HG02571 (cell line): ENCODE measurements at regions not wholly inside any gene's neighbourhood (a gene's known extent, or its start where the extent isn't known, plus 50 kb on each side); places are given as distances from the start of the nearest gene placed in this dataset.
"Not testable (repeated sequence)": the region's sequence is repeated elsewhere in the genome, so short reads cannot be mapped to it uniquely, and the experiment has no call there.

Experiments
- ATAC-seq: cut with Tn5 transposase; IDR thresholded peaks from one replicate; pipeline ENCODE4 v1.9.1; 2021; ENCODE audit warnings: mild to moderate bottlenecking, moderate library complexity; ENCODE audit not compliant: unreplicated experiment

DNA sequence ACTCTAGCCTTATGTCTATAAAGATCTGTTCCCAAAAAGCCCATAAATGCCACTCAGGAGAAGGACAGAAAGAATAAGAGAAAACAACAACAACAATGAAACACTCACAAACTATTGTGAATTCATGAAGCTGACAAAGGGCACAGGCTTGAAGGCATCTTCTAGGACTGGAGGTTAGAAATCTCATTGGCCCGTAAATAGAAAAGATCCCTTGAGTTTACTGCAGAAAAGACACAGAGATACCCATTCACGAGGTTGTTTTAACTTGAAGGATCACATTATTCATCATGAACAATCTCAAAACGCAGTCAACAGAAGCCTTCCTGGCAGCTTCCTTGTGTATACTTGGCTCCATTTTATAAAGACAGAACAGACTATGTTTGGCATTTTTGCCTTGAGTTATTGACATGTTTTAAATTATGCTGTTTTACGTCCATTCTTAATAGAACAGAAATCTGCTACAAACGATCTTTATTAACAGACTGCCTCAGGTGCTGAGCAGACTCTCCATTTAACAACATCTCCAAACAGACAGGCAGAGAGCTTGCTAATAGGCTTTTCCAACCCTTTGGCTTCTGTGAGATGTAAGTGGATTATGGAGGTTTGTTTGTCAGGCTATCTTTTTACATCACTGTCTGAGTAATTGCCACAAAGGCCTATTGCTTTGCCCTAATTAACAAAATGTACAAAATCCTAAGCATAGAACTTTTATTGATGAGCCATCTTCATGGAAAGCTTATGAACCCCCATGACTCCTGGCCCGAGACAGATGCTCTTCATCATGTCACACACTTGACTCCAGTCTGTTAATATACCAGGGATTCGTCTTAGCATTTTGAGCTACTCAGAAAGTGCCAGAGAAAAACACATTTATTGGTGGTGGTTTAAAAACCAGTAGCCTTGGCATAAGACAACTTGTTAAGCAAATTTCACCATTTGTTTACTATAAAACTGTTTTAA is 735.3 kb upstream of the ZNF608 start:
- no peak for ATAC-seq

DNA sequence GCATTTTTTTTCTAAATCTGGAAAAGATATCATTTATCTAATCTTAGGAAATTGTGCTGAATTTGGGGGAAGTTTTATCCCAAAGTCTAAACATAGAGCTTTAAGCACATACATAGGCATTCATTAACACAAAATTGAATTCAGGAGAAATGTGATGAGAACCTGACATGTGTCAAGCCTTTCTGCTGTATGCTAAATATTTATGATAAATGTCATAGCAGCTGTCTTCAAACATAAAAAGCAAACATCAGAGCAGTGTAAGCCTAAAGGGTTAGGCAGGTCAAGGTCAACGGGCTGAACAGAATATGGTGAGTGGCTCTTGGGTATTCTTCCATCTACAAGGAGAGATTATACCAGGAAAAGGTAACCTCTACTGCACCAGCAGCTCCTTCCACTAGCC is 737.2 kb upstream of the ZNF608 start:
- ATAC-seq, result no peak

DNA sequence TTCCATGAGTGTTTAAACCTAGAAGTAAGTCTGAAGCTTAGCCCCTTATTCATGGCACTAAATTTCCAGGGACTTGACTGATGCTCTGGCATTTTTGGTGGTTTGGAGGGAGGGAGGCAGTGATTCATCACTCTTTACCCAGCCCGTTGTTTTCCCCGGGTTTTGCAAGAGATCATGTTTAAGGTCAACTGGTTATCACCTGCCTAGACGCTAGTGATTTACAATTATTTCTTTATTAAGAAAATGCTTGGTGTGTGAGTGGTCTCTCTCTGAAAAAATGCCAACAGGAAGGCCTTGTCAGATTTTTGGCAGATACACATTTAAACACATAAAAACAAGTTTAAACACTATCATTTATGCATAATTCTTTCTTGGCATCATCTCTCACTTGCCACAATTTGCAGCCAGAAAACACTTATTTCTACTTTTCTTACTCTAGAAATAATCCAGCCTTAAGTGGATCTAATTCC is 737.9 kb upstream of the ZNF608 start:
- no peak for ATAC-seq

DNA sequence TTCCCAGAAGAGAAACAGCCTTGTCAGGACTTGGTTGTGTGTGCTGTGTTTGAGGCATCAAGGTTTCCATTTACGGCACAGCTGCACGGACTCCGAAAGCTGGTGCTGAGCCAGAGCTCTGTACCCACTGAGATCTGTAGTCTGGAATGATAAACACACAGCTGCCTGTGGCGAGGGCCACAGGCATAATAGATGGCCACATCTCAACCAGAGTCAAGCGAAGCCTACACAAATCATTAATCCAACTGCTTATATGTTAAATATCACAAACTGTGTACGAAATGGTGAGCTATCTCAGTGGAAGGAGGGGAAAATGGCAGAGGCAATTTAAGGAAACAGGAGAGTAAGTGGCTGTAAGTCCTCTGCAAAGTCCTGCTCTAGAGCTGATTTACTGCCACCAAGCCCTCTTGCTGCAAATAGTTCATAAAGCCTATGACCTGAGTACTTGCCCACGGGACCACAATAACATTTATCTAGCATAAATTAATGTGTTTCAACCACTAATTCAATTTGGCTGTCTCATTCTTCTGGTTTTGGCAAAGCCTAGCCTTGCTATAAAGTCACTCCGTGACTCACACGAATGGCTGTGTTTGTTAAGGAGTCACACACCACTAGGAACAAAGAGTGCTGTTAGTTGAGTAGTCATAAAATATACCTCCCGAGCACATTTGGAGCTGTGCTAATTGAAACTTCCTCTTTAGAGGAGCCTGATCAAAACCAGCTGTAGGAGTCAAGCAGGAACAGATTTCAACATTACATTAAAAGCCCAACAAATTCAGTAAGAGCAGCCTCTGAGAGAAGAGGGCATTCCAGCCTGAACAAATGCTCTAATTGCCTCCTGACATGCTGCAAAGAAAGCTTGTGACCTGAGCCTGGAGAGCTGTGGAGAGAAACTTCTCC is 738.6 kb upstream of the ZNF608 start:
- no peak for ATAC-seq

DNA sequence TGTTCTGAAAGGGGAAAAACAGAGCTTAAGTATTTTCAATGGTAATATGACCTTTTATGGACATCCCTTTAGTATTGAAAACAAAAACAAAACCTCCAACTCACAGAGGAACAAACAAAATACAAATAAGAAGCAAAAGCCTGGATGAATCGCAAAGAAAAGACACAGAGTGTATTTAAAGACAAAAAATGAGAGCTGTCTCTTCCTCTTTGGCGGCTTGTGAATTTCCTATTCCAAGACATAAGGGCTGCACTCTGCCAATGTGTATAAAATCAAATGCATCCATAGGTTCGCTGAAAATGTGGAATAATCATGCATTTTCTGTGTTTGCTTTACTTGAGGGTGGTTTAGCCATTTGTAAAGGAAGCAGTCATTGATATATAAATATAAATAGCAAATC is 739.3 kb upstream of the ZNF608 start:
- ATAC-seq, result no peak

DNA sequence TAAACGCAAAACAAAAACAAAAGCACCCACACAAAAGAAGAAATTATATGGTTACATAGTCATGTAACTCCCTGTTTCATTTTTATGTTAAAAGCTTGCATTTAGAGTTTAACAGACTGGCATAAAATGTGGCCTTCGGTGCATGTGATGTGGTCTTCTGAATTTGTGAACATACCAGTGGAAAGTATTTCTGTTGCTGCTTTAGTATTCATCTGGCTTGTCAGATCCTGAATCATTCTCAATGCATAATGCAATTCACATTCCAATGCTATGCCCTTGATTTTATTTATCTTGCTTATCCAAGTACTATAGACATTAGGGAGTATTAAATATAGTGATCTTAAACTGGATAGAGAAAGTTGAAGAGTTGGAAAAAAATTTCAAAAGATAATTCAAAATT is 740.2 kb upstream of the ZNF608 start:
- no peak for ATAC-seq

DNA sequence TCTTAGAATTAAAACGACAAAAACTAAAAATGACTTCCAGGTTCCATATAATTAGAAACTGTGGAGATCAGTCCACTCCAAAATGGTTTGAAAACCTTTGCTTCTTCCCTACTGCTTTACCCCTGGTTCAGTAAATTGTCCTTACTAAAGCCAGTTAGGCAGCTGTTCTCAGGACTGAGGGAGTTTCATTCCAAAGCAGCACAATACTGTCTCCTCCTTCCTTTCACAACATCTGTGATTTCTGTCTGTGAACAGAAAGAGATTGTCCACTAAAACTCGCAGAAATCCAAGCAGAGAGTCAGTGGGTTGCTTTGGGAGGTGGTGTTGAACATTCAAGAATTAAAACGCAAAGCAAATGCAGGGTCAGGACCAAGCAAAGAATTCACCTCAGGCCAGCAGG is 740.8 kb upstream of the ZNF608 start:
- ATAC-seq, result no peak

DNA sequence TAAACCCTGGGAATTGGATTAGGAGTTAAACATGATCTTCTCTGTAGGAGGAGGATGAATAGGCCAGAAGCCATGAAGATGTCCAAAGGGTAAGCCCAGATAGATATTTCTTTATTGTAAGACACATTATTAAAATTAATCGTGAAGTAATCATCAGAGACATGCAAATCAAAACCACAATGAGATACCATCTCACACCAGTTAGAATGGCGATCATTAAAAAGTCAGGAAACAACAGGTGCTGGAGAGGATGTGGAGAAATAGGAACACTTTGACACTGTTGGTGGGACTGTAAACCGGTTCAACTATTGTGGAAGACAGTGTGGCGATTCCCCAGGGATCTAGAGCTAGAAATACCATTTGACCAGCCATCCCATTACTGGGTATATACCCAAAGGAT is 741.2 kb upstream of the ZNF608 start:
- not testable (repeated sequence) for ATAC-seq

DNA sequence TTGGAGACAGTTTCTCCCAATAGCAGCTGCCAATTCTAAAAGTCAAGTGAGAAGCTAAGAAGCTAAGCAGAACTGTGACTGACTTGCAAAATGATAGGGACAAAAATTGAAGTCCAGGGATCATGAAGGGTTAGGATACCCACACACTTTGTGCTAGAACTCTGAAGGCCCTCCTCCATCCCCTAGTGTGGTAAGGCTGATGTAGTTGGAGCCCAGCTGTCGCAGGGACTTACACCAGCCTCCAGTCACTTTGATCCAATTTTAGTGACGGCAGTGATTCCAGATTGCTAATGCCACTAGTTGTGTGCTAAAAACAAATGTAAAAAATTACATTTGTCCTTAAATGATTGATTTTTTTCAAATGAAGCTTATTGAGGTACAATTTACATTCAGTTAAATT is 742.7 kb upstream of the ZNF608 start:
- ATAC-seq, result no peak

DNA sequence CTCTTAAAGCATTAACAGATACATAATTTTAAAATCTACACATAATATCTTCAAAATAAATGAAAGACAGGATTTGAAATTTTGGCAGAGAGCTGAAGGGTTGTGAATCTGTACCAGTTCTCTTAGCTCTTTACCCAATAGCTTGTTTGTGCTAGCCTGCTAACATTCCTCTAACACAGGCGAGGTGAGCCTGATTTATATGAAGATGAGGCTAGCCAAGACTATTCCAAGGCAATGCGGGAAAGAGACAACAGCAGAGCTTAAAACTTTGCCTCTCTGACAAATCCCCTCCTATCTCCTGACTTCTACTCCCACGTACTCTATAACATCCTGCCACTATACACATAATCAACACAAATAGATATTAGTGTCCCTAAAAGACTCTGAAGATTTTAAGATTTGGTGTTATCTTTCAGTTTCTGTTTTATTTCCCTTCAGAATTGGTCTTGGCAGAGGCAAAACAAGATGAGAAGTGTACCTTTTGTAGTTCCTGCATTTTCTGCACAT is 745.6 kb upstream of the ZNF608 start:
- ATAC-seq, result no peak

DNA sequence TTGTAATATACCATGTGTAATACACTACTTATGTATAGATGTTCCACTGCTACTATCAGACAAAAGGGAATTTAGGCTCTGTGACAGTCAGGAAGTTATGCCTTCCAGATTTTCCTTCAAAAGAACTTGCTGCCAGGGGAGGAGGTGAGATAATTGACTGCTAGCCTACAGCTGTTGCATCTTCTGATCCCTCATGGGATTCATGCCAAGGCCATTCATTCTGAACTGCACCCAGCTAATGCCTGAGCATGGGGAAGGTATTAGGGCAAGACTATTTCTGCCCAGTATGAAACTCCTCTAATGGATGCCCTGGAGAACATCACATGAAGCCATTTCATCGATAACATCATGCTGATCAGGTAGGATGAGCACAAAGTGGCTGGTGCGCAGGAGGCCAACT is 746.5 kb upstream of the ZNF608 start:
- no peak for ATAC-seq

DNA sequence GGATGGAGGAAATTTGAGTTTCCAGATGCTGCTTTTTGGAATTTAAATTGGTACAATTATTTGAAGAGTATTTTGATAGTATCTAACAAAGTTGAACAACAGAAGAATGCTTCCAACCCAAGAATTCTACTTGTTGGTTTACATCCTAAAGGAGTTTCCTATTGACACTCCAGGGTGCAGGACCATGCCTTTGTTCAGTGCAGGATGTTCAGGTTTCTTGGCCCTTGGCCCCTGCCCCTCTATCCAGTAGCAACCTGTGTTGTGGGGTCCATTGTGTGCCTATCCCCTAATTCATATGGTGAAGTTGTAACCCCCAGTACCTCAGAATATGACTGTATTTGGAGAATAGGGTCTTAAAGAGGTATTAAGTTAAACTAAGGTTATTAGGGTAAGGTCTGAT is 750.0 kb upstream of the ZNF608 start:
- ATAC-seq, result no peak

DNA sequence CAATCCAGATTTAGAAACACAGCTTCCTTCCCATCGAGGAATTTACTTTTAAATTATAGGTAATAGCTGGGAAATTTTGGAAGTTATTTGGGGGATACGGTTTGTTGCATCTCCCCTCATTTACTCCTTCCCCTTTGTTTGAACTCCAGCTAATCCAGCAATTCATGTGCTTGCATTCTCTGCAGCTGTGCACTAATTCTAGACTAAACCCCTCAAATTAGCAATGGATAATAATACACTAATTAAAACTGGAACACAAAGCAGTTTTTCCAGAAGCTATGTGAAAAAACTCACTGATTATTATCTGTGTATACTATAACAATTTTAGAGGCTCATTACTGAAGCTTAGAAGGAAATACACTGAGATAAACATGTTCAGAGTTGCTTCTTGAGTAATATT is 751.2 kb upstream of the ZNF608 start:
- ATAC-seq, result no peak

DNA sequence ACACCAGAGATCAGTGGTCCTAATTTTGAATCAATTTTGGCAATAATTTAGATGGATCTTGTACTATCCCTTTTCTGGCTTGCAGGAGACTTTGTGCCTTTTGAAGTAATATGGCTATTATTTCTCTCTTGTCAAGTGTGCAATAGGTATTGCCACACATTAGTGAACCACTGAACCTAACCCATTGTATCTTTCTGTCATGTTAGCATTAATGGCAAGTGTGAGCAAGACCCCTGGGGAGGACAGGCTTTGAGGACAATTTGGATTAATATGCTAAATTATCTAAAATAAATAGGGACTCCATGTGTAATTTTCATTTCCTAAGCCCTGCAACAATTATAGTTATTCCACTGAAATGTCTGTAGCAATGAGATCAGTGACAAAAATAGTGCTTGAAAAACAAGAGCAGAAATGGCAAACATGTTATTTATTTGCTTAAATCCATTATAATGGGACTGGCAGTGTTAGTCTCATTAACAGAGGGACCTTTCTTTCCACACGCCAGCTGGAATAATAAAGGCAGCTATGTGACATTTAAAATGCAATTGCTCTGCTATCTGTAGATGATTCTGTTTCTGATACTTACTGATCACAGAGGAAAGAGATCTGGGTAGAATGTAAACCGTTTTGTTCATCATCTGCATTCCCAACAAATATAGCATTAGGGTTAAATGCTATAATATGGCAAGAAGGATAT is 753.3 kb upstream of the ZNF608 start:
- no peak for ATAC-seq

DNA sequence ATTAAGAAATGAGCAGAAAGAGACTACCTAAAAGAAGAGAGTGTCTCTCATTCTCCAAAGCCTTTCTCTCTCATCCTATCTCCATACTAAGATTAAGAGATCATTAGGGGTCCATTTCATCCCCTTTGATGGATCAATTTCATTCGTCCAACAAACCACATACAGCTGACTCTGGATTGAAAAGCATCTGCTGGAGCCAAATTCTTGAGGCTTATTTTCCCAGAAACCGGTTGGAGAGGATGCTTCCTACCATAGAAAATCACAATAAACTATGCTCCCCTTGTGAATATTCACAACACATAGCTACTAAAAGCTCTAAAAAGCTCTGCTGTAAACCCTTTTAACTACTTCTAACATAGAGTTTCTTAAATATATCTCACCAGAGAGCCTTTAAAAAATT is 755.0 kb upstream of the ZNF608 start:
- no peak for ATAC-seq

DNA sequence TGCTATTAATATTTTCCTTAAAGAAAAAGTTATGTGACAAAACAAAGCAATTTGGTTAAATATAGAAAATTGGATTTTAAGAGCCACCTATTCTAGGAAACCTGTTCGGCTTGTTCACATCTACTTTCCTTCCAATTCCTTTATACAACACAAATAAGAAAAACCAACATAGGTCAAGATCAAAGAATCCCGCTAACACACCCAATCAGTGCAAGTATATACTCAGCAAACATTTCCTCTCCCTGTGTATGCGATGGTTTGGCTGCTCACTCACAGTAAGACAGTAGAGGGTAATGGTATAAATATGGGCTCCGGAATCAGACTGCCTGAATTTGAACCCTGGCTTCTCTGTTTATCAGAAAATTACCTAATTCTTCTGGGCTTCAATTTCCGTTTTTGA is 757.5 kb upstream of the ZNF608 start:
- ATAC-seq, result no peak

DNA sequence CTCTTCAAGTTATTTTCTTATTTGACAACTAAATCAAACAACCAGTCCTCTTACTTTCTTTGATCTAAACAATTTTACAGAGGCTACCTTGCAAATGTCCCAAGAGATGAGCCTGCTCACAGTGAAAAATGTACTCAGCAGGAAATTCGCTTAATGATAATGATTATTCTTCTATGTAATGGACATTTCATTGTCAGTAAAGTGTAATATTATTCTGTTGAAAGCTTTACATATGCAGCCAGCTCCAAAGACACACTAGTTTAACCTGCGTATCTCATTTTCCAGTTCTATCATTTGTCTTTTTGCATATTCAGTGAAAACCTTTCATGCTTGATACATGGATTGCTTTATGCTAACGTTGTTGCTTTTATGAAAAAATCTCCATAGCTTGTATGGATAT is 758.7 kb upstream of the ZNF608 start:
- ATAC-seq, result no peak

DNA sequence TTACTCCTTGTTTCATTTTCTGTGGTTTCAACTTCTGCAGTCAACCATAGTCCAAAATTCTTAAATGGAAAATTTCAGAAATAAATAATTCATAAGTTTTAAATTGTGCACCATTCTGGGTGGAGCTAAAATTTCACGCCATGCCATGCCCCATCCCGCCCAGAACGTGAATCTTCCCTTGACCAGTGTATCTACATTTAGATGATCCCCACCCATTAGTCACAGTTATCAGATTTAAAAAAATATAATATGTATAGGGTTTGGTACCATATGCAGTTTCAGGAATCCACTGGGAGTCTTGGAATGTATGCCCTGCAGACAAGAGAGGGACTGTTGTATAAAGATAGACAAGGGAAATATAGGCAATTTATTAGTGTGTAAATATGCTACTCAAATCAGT is 759.7 kb upstream of the ZNF608 start:
- ATAC-seq, result no peak

DNA sequence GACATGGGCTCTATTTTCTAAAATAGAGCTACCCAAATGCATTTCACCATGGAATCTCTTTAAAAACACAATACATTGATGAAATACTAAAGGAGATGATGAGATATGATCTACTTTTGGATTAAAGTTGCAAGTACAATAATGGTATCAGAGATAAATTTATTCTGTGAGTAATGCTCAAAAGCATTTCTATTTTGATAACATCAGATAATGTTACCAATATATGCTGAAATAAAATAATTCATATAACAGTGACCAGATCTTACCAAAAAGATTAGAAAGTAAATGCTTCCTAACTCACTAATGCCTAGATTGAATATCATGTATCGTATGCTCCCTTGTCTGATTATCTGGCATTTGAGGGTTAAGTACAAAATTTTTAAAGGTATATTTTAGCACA is 761.8 kb upstream of the ZNF608 start:
- ATAC-seq, result no peak

DNA sequence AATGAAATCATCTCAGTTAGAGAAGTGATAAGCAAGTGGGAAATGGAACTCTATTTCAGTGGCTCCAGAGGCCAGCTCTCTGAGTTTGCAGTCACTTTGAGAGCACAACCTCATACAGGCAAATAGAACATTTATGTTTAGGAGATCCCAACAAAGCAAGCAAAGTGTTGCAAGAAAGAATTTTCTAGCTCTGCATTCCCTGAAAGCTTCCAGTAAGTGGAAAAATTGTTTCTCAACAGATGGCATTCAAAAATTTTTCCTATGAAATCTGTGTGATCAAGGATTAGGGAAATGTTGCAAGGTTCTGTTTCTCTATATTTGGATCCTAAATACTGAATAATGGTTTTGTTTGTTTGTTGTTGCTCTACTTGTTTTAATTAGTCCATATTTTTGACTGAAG is 764.2 kb upstream of the ZNF608 start:
- ATAC-seq, result no peak

DNA sequence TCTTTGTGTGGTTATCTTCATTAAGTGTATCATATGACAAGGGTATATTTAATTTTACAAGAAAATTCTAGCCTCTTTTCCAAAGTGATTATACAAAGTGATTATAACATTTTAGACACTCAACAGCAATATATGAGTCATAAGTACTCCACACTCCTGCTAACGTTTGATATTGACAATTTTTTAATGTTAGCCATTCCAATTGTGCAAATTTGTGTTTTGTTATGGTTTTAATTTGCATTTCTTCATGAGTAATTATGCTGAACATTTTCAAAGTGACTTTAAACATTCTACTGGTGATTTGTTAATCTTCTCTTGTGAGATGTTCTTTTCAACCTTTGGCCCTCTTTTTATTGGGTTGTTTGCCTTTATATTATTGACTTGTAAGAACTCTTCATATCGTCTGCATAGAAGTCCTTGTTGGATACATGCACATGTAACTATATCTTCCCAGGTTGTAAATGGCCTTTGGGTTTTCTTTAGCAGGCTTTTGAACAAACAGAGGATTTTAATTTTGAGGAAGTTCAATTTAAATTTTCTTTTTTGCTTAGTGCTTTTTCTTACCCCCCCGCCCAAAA is 771.6 kb upstream of the ZNF608 start:
- no peak for ATAC-seq
